ENCODE measurements at regions not wholly inside any gene's neighbourhood (a gene's known extent, or its start where the extent isn't known, plus 50 kb on each side); places are given as distances from the start of the nearest gene placed in this dataset.
"Not testable (repeated sequence)": the region's sequence is repeated elsewhere in the genome, so short reads cannot be mapped to it uniquely, and the experiment has no call there.

- DNase-seq: no peak
Measured at GRCh38 chr10:31188792-31189406, 130.1 kb upstream of the ZEB1 start.

GRCh38 chr10:31190488-31190887 is 128.5 kb upstream of the ZEB1 start:
- DNase-seq: no peak

- no peak for DNase-seq
Measured at GRCh38 chr10:31192475-31192874, 126.5 kb upstream of the ZEB1 start.

DNA sequence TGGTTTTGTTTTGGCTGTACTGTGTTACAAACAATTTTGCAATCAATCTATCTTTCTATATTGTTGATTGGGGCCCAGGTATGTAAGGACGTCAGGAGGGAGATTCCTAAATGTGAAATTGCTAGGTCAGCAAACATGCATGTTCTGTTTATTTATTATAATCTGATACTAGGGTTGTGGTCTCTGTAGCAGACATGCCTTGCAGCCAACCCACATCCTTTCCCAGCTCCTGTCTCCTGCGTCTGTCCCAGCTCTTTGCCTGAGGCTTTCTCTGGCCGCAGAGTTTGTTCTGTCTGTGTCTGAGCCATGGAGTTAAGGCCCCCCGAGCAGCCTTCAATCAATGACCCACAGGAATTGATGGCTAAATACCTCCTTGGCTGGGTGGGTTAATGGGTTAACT is 124.0 kb upstream of the ZEB1 start:
- no peak for DNase-seq

DNA sequence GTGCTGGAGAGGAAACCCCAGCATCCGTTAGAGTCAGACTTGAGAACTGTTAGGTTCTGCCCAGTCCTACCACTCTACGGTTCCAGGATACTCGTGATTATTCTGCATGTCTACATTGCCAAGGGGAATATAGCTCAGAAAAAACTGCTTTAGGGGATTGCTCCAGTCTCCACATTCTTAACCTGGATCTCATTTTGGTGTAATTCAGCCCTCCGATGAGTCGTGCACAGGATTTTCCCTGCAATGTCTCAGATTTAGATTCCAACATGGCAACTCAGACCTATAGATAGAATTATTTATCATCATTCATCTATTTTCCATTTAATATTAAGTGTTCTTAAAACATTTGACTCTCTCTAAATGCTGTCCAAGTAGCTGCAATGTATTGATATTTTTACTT is 121.1 kb upstream of the ZEB1 start:
- DNase-seq: no peak

GRCh38 chr10:31204090-31204489 is 114.9 kb upstream of the ZEB1 start:
- no peak for DNase-seq

- DNase-seq: no peak
Measured at GRCh38 chr10:31207636-31208035, 111.4 kb upstream of the ZEB1 start.

DNA sequence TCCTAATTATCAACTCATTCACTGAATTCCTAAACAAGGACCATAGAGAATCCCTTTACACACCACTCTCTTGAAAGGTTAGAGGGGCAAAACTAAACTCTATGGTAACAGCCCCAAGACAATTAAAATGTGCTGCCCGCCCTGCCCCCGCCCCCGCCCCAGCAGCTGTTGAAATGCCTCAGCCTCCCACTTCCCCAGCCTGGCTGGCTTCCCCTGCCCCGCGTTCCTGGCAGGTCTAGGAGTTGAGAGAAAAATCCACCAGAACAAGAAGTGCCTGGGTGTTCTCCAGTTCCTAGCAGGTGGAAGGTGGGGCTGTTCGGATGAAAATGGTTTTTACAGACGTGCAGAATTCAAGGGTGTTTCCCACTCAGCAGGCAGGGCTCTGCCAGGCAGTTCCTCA is 109.5 kb upstream of the ZEB1 start:
- DNase-seq: no peak

- no peak for DNase-seq
Measured at GRCh38 chr10:31210190-31210589, 108.8 kb upstream of the ZEB1 start.

- no peak for DNase-seq
Measured at GRCh38 chr10:31213959-31214358, 105.1 kb upstream of the ZEB1 start.

DNA sequence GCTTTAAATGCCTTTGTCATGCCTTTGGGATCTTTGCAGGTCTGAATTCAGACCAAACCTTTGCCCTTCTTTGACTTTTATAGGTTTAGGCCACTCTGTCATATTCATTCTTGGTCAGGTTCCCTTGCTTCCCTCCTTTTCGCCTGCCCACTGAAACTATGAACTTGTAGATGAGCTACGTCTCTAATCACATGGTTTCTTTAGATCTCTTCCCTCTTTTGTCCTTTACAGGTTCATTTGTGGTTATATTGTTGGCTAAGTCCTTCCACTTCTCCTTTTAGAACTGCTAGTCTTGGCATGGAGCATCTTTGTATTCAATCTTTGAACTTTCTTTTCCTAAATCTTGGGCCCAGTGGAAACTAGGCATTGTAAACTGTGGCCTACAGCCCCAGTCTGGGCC is 104.0 kb upstream of the ZEB1 start:
- no peak for DNase-seq

DNA sequence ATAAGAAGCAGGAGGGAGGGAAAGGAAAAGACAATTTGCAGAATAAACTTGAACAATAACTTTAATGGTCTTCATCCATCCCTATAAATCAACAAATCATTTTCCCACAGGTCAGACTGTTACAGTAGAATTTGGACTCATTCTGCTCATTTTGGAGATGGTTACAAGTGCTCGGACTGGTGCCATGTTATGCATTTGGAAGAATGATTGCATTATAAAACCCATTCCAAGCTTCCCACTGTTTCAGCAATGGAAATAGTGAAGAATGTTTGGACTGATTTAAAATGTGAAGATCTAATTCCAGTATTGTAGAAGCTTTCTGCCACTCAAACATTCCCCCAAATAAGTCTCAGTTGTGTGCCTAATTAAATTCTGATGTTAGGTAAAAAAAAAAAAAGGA is 99.7 kb upstream of the ZEB1 start:
- no peak for DNase-seq

DNA sequence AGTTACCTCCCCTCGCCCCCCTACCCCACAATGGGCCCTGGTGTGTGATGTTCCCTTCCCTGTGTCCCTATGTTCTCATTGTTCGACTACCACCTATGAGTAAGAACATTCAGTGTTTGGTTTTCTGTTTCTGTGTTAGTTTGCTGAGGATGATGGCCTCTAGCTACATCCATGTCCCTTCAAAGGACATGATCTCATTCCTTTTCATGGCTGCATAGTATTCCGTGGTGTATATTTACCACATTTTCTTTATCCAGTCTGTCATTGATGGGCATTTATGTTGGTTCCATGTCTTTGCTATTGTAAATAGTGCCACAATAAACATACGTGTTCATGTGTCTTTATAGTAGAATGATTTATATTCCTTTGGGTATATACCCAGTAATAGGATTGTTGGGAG is 90.2 kb upstream of the ZEB1 start:
- DNase-seq: not testable (repeated sequence)

GRCh38 chr10:31239961-31240360 is 79.1 kb upstream of the ZEB1 start:
- DNase-seq: no peak

DNA sequence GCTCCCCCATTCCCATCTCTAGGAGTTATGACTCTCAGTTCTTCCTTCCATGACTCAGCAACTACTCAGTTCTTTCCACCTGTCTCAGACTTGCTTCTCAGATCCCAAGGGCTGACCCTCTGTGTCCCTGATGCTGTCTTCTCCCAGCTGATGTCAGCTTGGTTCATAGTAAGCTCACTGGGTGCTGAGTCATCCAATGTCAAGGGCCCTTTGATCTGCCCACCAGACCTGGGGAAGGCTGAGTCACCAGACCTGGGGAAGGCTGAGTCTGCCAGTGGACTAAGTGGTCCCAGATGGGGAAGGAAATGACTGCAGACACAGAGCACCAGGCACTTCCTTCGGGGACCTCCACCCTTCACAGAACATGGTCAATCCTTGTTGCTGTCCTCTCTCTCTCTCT is 76.1 kb upstream of the ZEB1 start:
- DNase-seq: peak; percentile 75

- not testable (repeated sequence) for DNase-seq
Measured at GRCh38 chr10:31251118-31251517, 67.9 kb upstream of the ZEB1 start.

DNA sequence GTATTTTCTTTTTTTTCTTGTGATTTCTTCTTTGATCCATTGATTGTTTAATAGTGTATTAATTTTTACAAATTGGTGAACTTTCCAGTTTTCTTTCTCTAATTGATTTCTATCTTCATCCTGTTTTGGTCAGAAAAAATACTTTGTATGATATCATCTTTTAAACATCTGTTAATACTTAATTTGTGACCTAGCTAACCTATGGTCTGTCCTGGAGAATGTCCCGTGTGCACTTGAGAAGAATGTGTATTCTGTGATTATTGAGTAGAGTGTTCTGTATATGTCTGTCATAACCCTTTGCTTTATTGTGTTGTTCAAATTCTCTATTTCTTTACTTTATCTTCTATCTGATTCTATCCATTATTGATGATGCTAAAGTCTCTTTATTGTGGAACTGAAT is 65.8 kb upstream of the ZEB1 start:
- no peak for DNase-seq

DNA sequence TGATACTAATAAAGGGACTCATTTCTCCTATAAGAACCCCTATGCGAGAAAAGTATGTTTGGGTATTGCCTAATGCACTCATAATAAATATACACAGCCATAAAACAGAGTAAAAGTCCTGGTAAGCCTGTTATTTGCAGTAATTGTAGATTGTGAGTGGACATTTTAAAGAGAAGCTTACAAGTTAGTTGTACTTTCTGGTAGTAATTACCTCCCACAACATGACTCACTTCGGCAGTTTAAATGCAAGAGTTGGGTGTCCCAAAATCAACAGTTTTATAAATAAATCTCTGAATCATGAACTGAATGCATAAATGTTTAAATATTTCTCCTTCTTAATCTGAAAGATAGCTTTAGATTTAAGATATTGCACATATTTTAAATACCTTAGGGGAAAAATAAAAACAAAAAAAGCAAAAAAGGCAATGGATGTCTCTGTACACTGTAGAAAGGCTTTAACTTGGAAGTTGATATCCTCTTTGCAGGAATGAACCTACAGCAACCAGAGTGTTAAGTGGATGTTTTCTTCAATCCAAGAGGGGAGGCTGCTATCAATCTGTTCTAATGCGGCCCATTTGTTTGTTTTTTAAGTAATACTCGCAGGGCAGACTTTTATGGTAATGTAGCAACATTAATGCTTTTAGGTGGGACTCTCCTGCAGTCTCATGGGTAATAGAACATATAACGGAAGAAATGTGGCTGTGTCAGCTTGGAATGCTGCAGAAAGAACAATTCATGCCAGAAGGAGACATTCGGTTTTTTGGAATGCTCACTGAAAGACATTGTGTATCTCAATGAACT is 57.3 kb upstream of the ZEB1 start:
- DNase-seq: no peak

DNA sequence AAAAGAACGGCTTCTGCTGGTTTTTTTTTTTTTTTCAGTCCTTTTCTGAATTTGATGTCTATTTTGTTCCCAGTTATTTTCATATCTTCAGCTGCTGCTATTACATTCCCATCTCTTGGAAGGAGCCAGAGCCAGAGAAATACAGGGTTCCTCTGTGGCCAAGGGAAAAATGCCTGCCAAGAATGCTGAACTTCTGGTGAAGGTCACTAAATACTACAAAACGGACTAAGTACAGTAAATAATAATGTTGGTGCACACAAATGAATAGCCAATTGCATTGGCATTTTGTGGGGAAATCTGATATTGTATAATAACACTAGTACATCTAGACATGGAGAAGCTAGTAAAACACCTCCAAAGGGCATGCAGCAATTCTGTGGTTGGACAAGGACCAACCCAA is 56.3 kb upstream of the ZEB1 start:
- DNase-seq: no peak

- no peak for DNase-seq
Measured at GRCh38 chr10:31263903-31264302, 55.1 kb upstream of the ZEB1 start.

GRCh38 chr10:31268444-31269303 is 50.3 kb upstream of the ZEB1 start:
- DNase-seq: no peak
